Epithelial cell of proximal tubule (primary cell): ENCODE measurements at regions not wholly inside any gene's neighbourhood (a gene's known extent, or its start where the extent isn't known, plus 50 kb on each side); places are given as distances from the start of the nearest gene placed in this dataset.

ENCODE experiments used
- DNase-seq: peaks from one replicate; pipeline ENCODE4 v3.0.0-alpha.2; 2011; ENCODE audit warnings: low read depth
- H3K4me3 ChIP-seq: 2 replicates; pipeline ENCODE4 v1.5.1; 2011; ENCODE audit warnings: low read depth, mild to moderate bottlenecking, low read length
- CTCF ChIP-seq: conservative IDR thresholded peaks from 2 replicates; pipeline ENCODE4 v1.5.1; 2012; ENCODE audit warnings: low read depth, mild to moderate bottlenecking, low read length

DNA sequence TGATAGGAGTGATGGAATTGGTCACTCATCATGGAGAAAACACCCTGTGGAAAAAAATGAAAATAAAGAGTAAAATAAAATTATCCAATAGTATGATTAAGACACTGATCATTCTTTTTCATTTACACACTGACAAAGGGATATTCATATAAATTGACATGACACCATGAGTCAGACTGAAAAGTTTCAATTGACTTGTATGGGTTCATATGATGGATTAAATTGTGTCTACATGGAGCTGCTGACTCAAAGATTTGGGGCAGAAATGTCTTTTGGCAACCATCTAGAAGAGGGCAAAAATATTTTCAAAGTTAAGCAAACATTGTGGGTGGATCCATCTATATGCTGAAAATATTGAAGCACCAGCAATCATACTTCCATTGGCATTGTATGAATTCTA is 153.4 kb upstream of the PPP3CA start:
- no peak for TF ChIP-seq CTCF
- no peak for DNase-seq
- no peak overlapping the region for H3K4me3 ChIP-seq

DNA sequence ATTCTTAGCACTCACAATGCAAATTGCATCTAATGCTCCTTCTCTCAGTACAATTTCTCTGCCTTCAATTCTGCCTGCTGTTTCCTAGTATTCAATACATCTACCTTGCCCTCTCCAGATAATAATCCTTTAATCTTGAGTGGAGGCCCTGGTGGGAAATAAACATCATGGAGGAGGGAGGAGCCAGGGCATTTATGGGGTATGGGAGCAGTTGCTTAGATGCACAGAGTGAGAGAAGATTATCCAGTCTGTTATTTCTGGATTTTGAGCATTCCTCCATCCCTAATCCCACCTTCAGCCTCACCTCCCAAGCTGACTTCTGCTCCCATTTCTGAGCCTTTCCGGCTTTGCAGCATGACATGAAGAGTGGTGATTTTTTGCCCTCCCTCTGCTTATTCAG is 127.9 kb upstream of the PPP3CA start:
- H3K4me3 ChIP-seq, result no peak overlapping the region
- DNase-seq, result no peak
- TF ChIP-seq CTCF, result no peak

DNA sequence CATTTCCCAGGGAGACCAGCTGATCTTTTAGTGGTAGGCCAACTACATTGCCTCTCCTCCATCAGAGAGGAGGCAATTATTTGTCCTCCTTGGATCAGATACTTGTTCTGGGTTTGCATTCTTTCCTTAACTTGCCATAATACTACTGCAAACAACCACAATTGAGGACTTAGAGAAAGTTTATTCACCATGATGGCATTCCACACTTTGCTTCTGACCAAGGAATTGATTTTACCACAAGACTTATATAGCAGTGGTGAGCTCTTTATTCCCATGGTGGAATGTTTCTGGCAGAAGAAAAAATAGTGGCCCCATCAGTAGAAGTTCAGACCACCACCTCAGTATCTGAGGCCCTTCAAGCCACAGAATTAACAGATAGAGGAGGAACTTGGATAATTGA is 123.9 kb upstream of the PPP3CA start:
- no peak overlapping the region for H3K4me3 ChIP-seq
- DNase-seq, result no peak
- no peak for TF ChIP-seq CTCF

DNA sequence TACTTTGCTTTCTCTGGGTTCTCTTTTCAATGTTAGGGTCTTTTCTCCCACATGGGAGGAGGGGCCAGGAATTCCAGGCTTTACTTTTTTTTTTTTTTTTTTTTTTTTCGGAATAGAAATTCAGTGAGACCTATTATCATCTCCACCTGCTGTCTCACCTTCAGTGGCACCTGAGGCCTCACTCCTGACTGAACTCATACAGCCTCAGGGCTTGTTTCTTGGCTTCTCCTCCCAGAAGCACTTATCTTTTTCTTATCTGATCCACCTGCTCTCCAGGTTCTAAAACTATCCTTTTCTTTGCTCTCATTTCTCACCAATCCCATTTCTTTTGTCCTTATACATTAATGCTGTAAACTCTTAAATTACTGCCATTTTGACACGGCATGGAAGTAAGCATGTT is 117.3 kb upstream of the PPP3CA start:
- no peak for DNase-seq
- TF ChIP-seq CTCF, result no peak
- no peak overlapping the region for H3K4me3 ChIP-seq

DNA sequence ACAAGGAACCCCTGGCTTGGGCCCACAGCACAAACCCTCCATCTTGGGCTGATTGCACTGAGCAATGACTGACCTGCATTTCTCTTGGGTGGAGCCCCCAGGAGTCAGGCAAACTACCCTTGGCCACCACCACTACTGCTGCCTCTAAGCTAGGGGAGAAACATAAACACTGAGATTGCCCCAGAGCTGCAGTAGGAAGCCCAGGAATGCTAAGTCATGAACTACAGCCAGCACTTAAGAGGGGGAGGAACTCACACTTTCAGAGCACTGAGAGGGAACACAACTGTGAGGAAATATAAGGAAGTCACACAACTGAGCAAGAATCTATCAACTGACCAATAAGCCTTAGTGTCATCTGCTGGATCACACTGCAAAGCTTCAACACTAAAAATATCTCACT is 111.6 kb upstream of the PPP3CA start:
- TF ChIP-seq CTCF, result no peak
- no peak overlapping the region for H3K4me3 ChIP-seq
- no peak for DNase-seq

DNA sequence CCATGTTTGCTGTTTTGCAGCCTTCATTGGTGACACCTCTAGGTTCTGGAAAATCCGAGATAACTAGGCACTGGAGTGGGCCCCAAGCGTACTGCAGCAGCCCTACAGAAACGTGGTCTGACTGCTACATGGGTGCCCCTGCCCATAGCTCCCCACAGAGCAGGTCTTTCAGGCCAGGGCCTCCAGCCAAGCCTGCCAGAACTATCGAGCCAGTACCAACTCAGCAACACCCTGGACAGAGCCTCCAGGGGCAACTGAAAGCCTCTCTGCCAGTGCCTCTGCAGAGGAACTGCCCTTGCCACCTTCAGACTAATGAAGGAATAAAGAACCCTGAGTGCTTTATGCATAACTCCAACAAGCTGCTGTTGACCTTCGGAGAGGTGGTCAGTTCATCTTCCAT is 111.1 kb upstream of the PPP3CA start:
- TF ChIP-seq CTCF, result no peak
- DNase-seq, result no peak
- H3K4me3 ChIP-seq, result no peak overlapping the region

GRCh38 chr4:101451086-101451485 is 103.8 kb upstream of the PPP3CA start:
- no peak overlapping the region for H3K4me3 ChIP-seq
- TF ChIP-seq CTCF, result no peak
- no peak for DNase-seq
